ENCODE measurements at regions not wholly inside any gene's neighbourhood (a gene's known extent, or its start where the extent isn't known, plus 50 kb on each side); places are given as distances from the start of the nearest gene placed in this dataset.

GRCh38 chr14:98085751-98086150 lies 1186.2 kb downstream of the BCL11B start:
- intact Hi-C loops (cut with DNase I; ENCODE audit: low total_unique reads): no loop called here
- TF ChIP-seq POLR2AphosphoS5 (IDR thresholded peaks at IDR 0.05) (no peak), POLR2A (IDR thresholded peaks at IDR 0.05) (no peak), CTCF (IDR thresholded peaks at IDR 0.05) (no peak)
- H3K27ac ChIP-seq: no peak overlapping the region
- no peaks in the 10 kb centered on the region for H3K36me3 ChIP-seq
- H3K4me3 ChIP-seq: no peak overlapping the region
- no peaks in the 10 kb centered on the region for H3K27me3 ChIP-seq
- no peak for DNase-seq (ENCODE audit: low spot score in 2 of 2)
- H3K9me3 ChIP-seq: no peaks in the 10 kb centered on the region
- H3K4me1 ChIP-seq: no peaks in the 10 kb centered on the region

GRCh38 chr14:98093111-98093510 lies 1178.9 kb downstream of the BCL11B start:
- TF ChIP-seq POLR2A (IDR thresholded peaks at IDR 0.05) (no peak), POLR2AphosphoS5 (IDR thresholded peaks at IDR 0.05) (no peak)
- no peaks in the 10 kb centered on the region for H3K9me3 ChIP-seq
- no peaks in the 10 kb centered on the region for H3K4me1 ChIP-seq
- no peaks in the 10 kb centered on the region for H3K27me3 ChIP-seq
- no peak for DNase-seq (ENCODE audit: low spot score in 2 of 2)
- no peaks in the 10 kb centered on the region for H3K36me3 ChIP-seq
- intact Hi-C loops (cut with DNase I; ENCODE audit: low total_unique reads): no loop called here
- no peak overlapping the region for H3K4me3 ChIP-seq
- no peak overlapping the region for H3K27ac ChIP-seq

GRCh38 chr14:98099527-98099926 lies 1172.5 kb downstream of the BCL11B start:
- TF ChIP-seq CTCF (IDR thresholded peaks at IDR 0.05) (no peak), POLR2A (IDR thresholded peaks at IDR 0.05) (no peak), POLR2AphosphoS5 (IDR thresholded peaks at IDR 0.05) (no peak)
- intact Hi-C loops (cut with DNase I; ENCODE audit: low total_unique reads): no loop called here
- Histone ChIP-seq H3K27me3 (no peaks in the 10 kb centered on the region), H3K36me3 (no peaks in the 10 kb centered on the region), H3K27ac (no peak overlapping the region), H3K4me1 (no peaks in the 10 kb centered on the region), H3K4me3 (no peak overlapping the region), H3K9me3 (no peaks in the 10 kb centered on the region)
- no peak for DNase-seq (ENCODE audit: low spot score in 2 of 2)

GRCh38 chr14:98101323-98101722 lies 1170.7 kb downstream of the BCL11B start:
- intact Hi-C loops (cut with DNase I; ENCODE audit: low total_unique reads): no loop called here
- Histone ChIP-seq H3K4me3 (no peak overlapping the region), H3K4me1 (no peaks in the 10 kb centered on the region), H3K27ac (no peak overlapping the region), H3K36me3 (no peaks in the 10 kb centered on the region), H3K9me3 (no peaks in the 10 kb centered on the region), H3K27me3 (no peaks in the 10 kb centered on the region)
- DNase-seq (ENCODE audit: low spot score in 2 of 2): no peak
- TF ChIP-seq CTCF (IDR thresholded peaks at IDR 0.05) (no peak), POLR2AphosphoS5 (IDR thresholded peaks at IDR 0.05) (no peak), POLR2A (IDR thresholded peaks at IDR 0.05) (no peak)

- intact Hi-C loops (cut with DNase I; ENCODE audit: low total_unique reads): no loop called here
- H3K4me1 ChIP-seq: no peaks in the 10 kb centered on the region
- no peaks in the 10 kb centered on the region for H3K9me3 ChIP-seq
- no peaks in the 10 kb centered on the region for H3K27me3 ChIP-seq
- no peak for DNase-seq (ENCODE audit: low spot score in 2 of 2)
- no peak overlapping the region for H3K4me3 ChIP-seq
- H3K36me3 ChIP-seq: no peaks in the 10 kb centered on the region
- TF ChIP-seq CTCF (IDR thresholded peaks at IDR 0.05): no peak
- TF ChIP-seq POLR2AphosphoS5 (IDR thresholded peaks at IDR 0.05): no peak
- TF ChIP-seq POLR2A (IDR thresholded peaks at IDR 0.05): no peak
- H3K27ac ChIP-seq: no peak overlapping the region
Measured at GRCh38 chr14:98103705-98104104, 1168.3 kb downstream of the BCL11B start.

- DNase-seq (ENCODE audit: low spot score in 2 of 2): no peak
- intact Hi-C loops (cut with DNase I; ENCODE audit: low total_unique reads): no loop called here
- no peak for TF ChIP-seq POLR2AphosphoS5 (IDR thresholded peaks at IDR 0.05)
- no peak for TF ChIP-seq POLR2A (IDR thresholded peaks at IDR 0.05)
- no peak for TF ChIP-seq CTCF (IDR thresholded peaks at IDR 0.05)
- Histone ChIP-seq H3K9me3 (no peaks in the 10 kb centered on the region), H3K27me3 (no peaks in the 10 kb centered on the region), H3K4me3 (no peak overlapping the region), H3K27ac (no peak overlapping the region), H3K4me1 (no peaks in the 10 kb centered on the region), H3K36me3 (no peaks in the 10 kb centered on the region)
Measured at GRCh38 chr14:98109326-98109725, 1162.7 kb downstream of the BCL11B start.

All from breast epithelium (tissue), 4 donors.